HepG2 (cell line): ENCODE measurements at regions not wholly inside any gene's neighbourhood (a gene's known extent, or its start where the extent isn't known, plus 50 kb on each side); places are given as distances from the start of the nearest gene placed in this dataset.

Source experiments
- NFATC3 ChIP-seq: sonication (generic); formaldehyde crosslinking; IDR thresholded peaks from 2 replicates; pipeline ENCODE4 v1.5.1; 2020; ENCODE audit warnings: mild to moderate bottlenecking, missing genetic modification reagents
- POLR2AphosphoS2 ChIP-seq: IDR thresholded peaks from 2 replicates; pipeline ENCODE4 v1.6.1; 2011; ENCODE audit warnings: low read depth, low read length, improper control_type of control experiment
- SIX1 ChIP-seq: sonication (generic); formaldehyde crosslinking; IDR thresholded peaks from 2 replicates; pipeline ENCODE4 v1.4.0; 2020; ENCODE audit warnings: missing genetic modification reagents, borderline replicate concordance
- SMARCC2 ChIP-seq: fragments of 450-650 bp; IDR thresholded peaks from 2 replicates; pipeline ENCODE4 v1.6.1; 2017; ENCODE audit warnings: antibody characterized with exemption, mild to moderate bottlenecking
- SMC3 ChIP-seq: IDR thresholded peaks from 2 replicates; pipeline ENCODE4 v1.6.1; 2011; ENCODE audit warnings: low read length, improper control_type of control experiment
- ZNF616 ChIP-seq: sonication (generic); formaldehyde crosslinking; IDR thresholded peaks from 2 replicates; pipeline ENCODE4 v1.5.0; 2020; ENCODE audit warnings: low read depth, mild to moderate bottlenecking, missing genetic modification reagents
- TF ChIP-seq, protein P1 (sequence below): sonication (generic); formaldehyde crosslinking; IDR thresholded peaks from 2 replicates; pipeline ENCODE4 v1.5.0; 2020; ENCODE audit warnings: mild to moderate bottlenecking, missing genetic modification reagents, moderate library complexity
- TF ChIP-seq, protein P2 (sequence below): sonication (generic); formaldehyde crosslinking; IDR thresholded peaks from 2 replicates; pipeline ENCODE4 v1.8.0; 2022; ENCODE audit warnings: mild to moderate bottlenecking, missing genetic modification reagents, moderate library complexity

DNA sequence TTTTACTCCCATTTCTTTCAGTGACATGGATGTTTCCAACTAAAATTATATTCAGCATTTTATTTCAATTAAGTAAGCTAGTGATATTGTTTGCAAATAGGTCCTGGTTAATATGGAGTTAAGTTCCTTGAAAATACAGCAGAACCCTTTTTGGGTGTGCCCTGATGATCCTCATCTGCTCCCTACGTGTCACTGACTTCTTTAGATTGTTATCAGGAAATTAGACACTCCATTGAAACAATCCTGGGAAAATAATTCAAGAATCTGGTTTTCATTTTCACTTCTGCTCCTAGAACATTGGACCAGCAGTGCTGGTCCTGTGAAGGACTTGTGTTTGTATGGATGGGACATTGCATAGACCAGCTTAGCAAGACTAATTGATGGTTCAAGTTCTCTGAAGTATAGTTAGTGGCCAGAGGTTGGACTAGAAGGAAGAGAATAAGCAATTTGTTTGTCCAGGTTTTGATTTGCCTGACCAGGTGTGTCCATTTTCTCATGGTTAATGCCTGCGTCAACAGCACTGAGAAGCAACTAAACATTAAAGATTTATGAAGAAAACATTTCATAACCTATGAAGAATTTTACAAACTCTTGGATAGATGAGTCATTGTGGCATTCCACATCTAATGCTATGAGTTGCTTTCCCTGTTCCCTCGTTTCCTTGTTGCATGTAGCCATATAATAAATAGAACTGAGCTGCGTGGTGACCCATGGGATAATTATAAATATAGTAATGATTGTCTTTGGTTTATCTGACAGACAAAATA, 95.8 kb downstream of the ZPLD1 start:
- TF ChIP-seq NFATC3 (CRISPR knock-in tag) (no peak), POLR2AphosphoS2 (no peak), SMARCC2 (no peak), SMC3 (no peak), ZNF616 (CRISPR knock-in tag) (no peak), SIX1 (CRISPR knock-in tag) (no peak)
- TF ChIP-seq, protein P1, sequence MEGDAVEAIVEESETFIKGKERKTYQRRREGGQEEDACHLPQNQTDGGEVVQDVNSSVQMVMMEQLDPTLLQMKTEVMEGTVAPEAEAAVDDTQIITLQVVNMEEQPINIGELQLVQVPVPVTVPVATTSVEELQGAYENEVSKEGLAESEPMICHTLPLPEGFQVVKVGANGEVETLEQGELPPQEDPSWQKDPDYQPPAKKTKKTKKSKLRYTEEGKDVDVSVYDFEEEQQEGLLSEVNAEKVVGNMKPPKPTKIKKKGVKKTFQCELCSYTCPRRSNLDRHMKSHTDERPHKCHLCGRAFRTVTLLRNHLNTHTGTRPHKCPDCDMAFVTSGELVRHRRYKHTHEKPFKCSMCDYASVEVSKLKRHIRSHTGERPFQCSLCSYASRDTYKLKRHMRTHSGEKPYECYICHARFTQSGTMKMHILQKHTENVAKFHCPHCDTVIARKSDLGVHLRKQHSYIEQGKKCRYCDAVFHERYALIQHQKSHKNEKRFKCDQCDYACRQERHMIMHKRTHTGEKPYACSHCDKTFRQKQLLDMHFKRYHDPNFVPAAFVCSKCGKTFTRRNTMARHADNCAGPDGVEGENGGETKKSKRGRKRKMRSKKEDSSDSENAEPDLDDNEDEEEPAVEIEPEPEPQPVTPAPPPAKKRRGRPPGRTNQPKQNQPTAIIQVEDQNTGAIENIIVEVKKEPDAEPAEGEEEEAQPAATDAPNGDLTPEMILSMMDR: no peak
- TF ChIP-seq, protein P2, sequence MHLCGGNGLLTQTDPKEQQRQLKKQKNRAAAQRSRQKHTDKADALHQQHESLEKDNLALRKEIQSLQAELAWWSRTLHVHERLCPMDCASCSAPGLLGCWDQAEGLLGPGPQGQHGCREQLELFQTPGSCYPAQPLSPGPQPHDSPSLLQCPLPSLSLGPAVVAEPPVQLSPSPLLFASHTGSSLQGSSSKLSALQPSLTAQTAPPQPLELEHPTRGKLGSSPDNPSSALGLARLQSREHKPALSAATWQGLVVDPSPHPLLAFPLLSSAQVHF: no peak
